Pancreas (tissue), 10 donors: ENCODE measurements at regions not wholly inside any gene's neighbourhood (a gene's known extent, or its start where the extent isn't known, plus 50 kb on each side); places are given as distances from the start of the nearest gene placed in this dataset.

Experiments used
- ATAC-seq, 4 donors: fragments of 200-7000 bp; cut with Tn5 transposase; one replicate each; pipeline versions ENCODE4 v1.8.0 to v1.9.1; 2020; ENCODE audit warnings: mild to moderate bottlenecking in 4 of 4, moderate library complexity in 4 of 4
- DNase-seq, 6 donors: peaks; one replicate each; pipeline ENCODE4 v3.0.0-alpha.2; 2020
- FAIRE-seq: peaks from 2 replicates; lab custom pipeline; 2012; peaks lifted over from hg19 to GRCh38; lab: Jason Lieb, UNC
- H3K27ac ChIP-seq, 4 donors: fragments of 200-600 bp; sonication (generic); 1 replicate in 3 of 4; 2 replicates in 1 of 4; pipeline versions ENCODE4 v1.5.0 to v1.8.0; 2020
- H3K27me3 ChIP-seq, 4 donors: fragments of 200-600 bp; one replicate each; pipeline ENCODE4 v1.8.0; 2021
- H3K36me3 ChIP-seq, 3 donors: fragments of 200-600 bp; sonication (generic) in 1 of 3; one replicate each; pipeline versions ENCODE4 v1.5.0 to v1.8.0; 2020 to 2021
- H3K4me1 ChIP-seq, 3 donors: fragments of 200-600 bp; one replicate each; pipeline ENCODE4 v1.8.0; 2021
- H3K4me3 ChIP-seq, 4 donors: fragments of 200-600 bp; sonication (generic) in 2 of 4; one replicate each; pipeline versions ENCODE4 v1.5.0 to v1.8.0; 2020 to 2021
- H3K9me3 ChIP-seq, 4 donors: fragments of 200-600 bp; one replicate each; pipeline ENCODE4 v1.8.0; 2021
- WGBS, 2 donors: extraction: QIAGEN DNeasy Blood & Tissue Kit; methylation state at CpG; one replicate each; pipeline ENCODE4 v1.1.7; 2013; 5-methylcytosine and 5-hydroxymethylcytosine counted together
- intact Hi-C, 3 donors: fragments of 100-400 bp; cut with DNase I; formaldehyde crosslinking; loops; one replicate each; pipeline versions ENCODE4 v1.11.1 to v1.14.2; 2022
- TF ChIP-seq, protein P1 (sequence below), 4 donors: fragments of 200-600 bp; sonication (generic) in 3 of 4; IDR thresholded peaks; one replicate each; pipeline versions ENCODE4 v1.5.0 to v1.8.0; 2021; ENCODE audit warnings: antibody characterized with exemption in 4 of 4
- donor health status: healthy with polysubstance abuse.
- donor health status: DM: no; HTN: no; CAD: no; lungs with moderate emphysema.
- donor health status: DM: no; HTN: no; CAD: no.
- donor health status: control.
- donor health status: control.
- donor health status: Bipolar disorder and iron deficiency.
- donor health status: DM: yes; HTN: yes; CAD: no.
- donor health status: DM: no; HTN: no; CAD: no.
- donor health status: DM: no; HTN: no; CAD: no.
- donor health status: DM: yes; HTN: yes; CAD: no.

- no peak overlapping the region for H3K27ac ChIP-seq
- no peaks in the 10 kb centered on the region for H3K36me3 ChIP-seq
- intact Hi-C loops, result no loop called here
- H3K4me1 ChIP-seq, result no peaks in the 10 kb centered on the region
- no peaks in the 10 kb centered on the region for H3K9me3 ChIP-seq
- no peak for FAIRE-seq
- no peaks in the 10 kb centered on the region for H3K27me3 ChIP-seq
- H3K4me3 ChIP-seq, result no peak overlapping the region
- TF ChIP-seq, protein P1, sequence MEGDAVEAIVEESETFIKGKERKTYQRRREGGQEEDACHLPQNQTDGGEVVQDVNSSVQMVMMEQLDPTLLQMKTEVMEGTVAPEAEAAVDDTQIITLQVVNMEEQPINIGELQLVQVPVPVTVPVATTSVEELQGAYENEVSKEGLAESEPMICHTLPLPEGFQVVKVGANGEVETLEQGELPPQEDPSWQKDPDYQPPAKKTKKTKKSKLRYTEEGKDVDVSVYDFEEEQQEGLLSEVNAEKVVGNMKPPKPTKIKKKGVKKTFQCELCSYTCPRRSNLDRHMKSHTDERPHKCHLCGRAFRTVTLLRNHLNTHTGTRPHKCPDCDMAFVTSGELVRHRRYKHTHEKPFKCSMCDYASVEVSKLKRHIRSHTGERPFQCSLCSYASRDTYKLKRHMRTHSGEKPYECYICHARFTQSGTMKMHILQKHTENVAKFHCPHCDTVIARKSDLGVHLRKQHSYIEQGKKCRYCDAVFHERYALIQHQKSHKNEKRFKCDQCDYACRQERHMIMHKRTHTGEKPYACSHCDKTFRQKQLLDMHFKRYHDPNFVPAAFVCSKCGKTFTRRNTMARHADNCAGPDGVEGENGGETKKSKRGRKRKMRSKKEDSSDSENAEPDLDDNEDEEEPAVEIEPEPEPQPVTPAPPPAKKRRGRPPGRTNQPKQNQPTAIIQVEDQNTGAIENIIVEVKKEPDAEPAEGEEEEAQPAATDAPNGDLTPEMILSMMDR (IDR thresholded peaks at IDR 0.05), result no peak
- WGBS, 2 donors, result 18 to 22% methylated on average over 2 of the region's 2 CpGs
- peak in 1 of 4 donors; percentile 19 for ATAC-seq
- DNase-seq, result no peak
These were observed 160.8 kb upstream of the FAR2 start for GRCh38 chr12:28988325-28988704.

DNA sequence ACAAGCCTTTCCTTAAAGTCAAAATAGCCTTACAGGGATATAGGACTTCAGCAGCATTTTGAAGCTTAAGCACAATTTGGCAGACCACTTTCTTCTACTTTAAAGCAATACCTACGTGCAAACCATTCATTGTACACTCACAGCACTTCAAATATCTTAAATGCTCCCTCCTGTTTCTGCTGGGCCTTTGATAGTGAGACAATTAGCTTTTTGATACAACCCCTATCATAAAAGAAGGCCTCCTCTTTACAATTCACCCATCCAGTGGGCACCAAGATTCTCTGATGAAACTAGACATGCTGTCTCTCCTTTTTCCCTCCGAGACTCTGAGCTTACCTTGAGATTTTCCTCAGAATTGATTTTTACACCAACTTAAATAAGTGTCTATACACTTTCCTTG lies 157.5 kb upstream of the FAR2 start:
- intact Hi-C loops, result no loop called here
- Histone ChIP-seq H3K4me1 (no peaks in the 10 kb centered on the region), H3K4me3 (no peak overlapping the region), H3K27me3 (no peaks in the 10 kb centered on the region), H3K36me3 (no peaks in the 10 kb centered on the region), H3K9me3 (no peaks in the 10 kb centered on the region), H3K27ac (no peak overlapping the region)
- ATAC-seq, result no peak
- 74 to 78% methylated on average over 2 of the region's 2 CpGs for WGBS, 2 donors
- DNase-seq, result no peak
- TF ChIP-seq, protein P1 (IDR thresholded peaks at IDR 0.05), result no peak
- no peak for FAIRE-seq

DNA sequence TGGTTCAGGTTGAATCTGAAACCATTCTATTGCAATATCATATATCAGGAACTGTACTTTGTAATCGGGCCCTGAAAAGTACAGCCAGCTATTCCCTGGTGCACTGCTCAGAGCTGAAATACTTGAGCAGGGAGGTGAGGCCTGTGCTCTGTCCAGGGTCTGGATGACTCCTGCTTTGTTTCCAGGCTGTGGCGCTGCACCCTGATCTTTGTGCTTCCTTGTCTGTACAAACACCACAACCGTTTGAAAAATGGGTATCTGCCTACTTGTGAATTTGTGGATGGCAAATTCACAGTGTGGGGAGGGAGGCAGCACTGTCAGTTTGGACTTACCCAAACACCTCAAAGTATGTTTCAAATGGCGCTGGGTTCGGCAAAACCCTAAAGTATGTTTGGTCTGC lies 155.4 kb upstream of the FAR2 start:
- TF ChIP-seq, protein P1 (IDR thresholded peaks at IDR 0.05), result no peak
- FAIRE-seq, result no peak
- H3K9me3 ChIP-seq, result no peaks in the 10 kb centered on the region
- H3K4me3 ChIP-seq, result no peak overlapping the region
- no peaks in the 10 kb centered on the region for H3K4me1 ChIP-seq
- H3K27ac ChIP-seq, result no peak overlapping the region
- DNase-seq, result no peak
- ATAC-seq, result no peak
- no peaks in the 10 kb centered on the region for H3K27me3 ChIP-seq
- no peaks in the 10 kb centered on the region for H3K36me3 ChIP-seq
- intact Hi-C loops, result no loop called here
- 58 to 64% methylated on average over 5 of the region's 5 CpGs for WGBS, 2 donors

GRCh38 chr12:28994179-28994715 lies 154.8 kb upstream of the FAR2 start:
- FAIRE-seq (no peak), DNase-seq (no peak), ATAC-seq (no peak)
- Histone ChIP-seq H3K9me3 (no peaks in the 10 kb centered on the region), H3K4me1 (no peaks in the 10 kb centered on the region), H3K4me3 (no peak overlapping the region), H3K27ac (no peak overlapping the region), H3K36me3 (no peaks in the 10 kb centered on the region), H3K27me3 (no peaks in the 10 kb centered on the region)
- TF ChIP-seq, protein P1 (IDR thresholded peaks at IDR 0.05), result no peak
- WGBS, 2 donors, result 76 to 84% methylated on average over 3 of the region's 3 CpGs
- intact Hi-C loops, result no loop called here

GRCh38 chr12:28996688-28997087 lies 152.4 kb upstream of the FAR2 start:
- 83 to 88% methylated on average over 5 of the region's 5 CpGs for WGBS, 2 donors
- DNase-seq (no peak), ATAC-seq (no peak), FAIRE-seq (no peak)
- H3K27ac ChIP-seq, result no peak overlapping the region
- no peaks in the 10 kb centered on the region for H3K4me1 ChIP-seq
- H3K27me3 ChIP-seq, result no peaks in the 10 kb centered on the region
- no peaks in the 10 kb centered on the region for H3K9me3 ChIP-seq
- intact Hi-C loops, result no loop called here
- no peaks in the 10 kb centered on the region for H3K36me3 ChIP-seq
- TF ChIP-seq, protein P1 (IDR thresholded peaks at IDR 0.05), result no peak
- H3K4me3 ChIP-seq, result no peak overlapping the region
